Cardiac muscle cell (in vitro differentiated cells and primary cell): ENCODE measurements at regions not wholly inside any gene's neighbourhood (a gene's known extent, or its start where the extent isn't known, plus 50 kb on each side); places are given as distances from the start of the nearest gene placed in this dataset.

Source experiments
- DNase-seq, 2 donors: peaks; one replicate each; pipeline versions ENCODE4 v3.0.0 to v3.0.0-alpha.2; 2010 to 2017; ENCODE audit warnings: low read depth in 1 of 2, low spot score in 1 of 2
- H3K27ac ChIP-seq: fragments of 200-600 bp; sonication (generic); 2 replicates; pipeline ENCODE4 v1.5.1; 2016
- H3K27me3 ChIP-seq: fragments of 200-600 bp; sonication (generic); 2 replicates; pipeline ENCODE4 v1.6.0; 2016; ENCODE audit warnings: control low read depth
- H3K36me3 ChIP-seq: fragments of 200-600 bp; sonication (generic); 2 replicates; pipeline ENCODE4 v1.5.1; 2016; ENCODE audit warnings: control low read depth
- H3K4me1 ChIP-seq: fragments of 200-600 bp; sonication (generic); 2 replicates; pipeline ENCODE4 v1.8.1; 2017; ENCODE audit warnings: low read depth, mild to moderate bottlenecking, mixed run types
- H3K4me3 ChIP-seq: fragments of 200-600 bp; sonication (generic); 2 replicates; pipeline ENCODE4 v1.5.1; 2016; ENCODE audit warnings: mild to moderate bottlenecking
- H3K9me3 ChIP-seq: fragments of 200-600 bp; sonication (generic); 2 replicates; pipeline ENCODE4 v1.5.1; 2017; ENCODE audit warnings: low read depth, mild to moderate bottlenecking, control low read depth
- TF ChIP-seq, protein P1 (sequence below): IDR thresholded peaks from 2 replicates; pipeline ENCODE4 v1.5.1; 2012; ENCODE audit warnings: low read depth, mild to moderate bottlenecking, low read length

DNA sequence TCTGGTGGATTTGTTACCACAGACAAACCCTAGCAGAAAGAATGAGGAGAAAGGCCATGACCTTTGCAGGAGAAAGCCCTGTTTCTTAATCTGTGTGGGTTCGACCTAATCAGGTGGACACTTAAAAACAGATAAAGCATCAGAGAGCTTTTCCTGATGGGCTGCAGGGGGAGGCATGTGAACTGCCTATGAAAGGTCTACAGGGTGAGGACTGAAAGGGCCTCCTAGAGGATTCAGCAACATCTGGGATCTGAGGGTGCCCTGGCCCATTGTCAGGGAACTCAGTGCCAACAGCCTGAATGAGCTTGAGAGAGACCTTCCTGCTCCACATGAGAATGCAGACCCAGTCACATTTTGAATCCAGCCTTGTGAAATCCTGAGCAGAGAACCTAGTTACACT is 178.8 kb upstream of the DDHD1 start:
- Histone ChIP-seq H3K4me3 (no peak overlapping the region), H3K27ac (peak overlapping the region; percentile 63), H3K36me3 (no peaks in the 10 kb centered on the region), H3K9me3 (no peaks in the 10 kb centered on the region), H3K27me3 (no peaks in the 10 kb centered on the region), H3K4me1 (no peaks in the 10 kb centered on the region)
- DNase-seq: no peak
- TF ChIP-seq, protein P1, sequence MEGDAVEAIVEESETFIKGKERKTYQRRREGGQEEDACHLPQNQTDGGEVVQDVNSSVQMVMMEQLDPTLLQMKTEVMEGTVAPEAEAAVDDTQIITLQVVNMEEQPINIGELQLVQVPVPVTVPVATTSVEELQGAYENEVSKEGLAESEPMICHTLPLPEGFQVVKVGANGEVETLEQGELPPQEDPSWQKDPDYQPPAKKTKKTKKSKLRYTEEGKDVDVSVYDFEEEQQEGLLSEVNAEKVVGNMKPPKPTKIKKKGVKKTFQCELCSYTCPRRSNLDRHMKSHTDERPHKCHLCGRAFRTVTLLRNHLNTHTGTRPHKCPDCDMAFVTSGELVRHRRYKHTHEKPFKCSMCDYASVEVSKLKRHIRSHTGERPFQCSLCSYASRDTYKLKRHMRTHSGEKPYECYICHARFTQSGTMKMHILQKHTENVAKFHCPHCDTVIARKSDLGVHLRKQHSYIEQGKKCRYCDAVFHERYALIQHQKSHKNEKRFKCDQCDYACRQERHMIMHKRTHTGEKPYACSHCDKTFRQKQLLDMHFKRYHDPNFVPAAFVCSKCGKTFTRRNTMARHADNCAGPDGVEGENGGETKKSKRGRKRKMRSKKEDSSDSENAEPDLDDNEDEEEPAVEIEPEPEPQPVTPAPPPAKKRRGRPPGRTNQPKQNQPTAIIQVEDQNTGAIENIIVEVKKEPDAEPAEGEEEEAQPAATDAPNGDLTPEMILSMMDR: no peak

DNA sequence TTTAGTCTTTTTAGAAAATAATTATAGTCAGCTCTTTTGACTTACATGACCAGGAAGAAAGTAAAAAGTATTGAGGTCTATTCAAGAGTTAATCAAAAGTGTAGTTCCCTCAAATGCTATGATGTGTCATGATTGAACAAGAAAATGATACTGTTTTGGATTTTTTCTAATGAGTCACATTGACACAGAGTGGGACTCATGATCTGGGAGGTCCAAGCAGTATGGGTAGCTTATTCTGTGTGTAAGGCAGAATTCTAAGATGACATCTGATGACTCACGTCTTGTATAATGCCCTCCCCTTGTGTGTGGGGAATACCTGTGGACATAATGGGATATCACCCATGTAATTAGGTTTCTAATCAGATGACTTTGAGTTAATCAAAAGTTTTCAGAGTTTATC is 178.1 kb upstream of the DDHD1 start:
- Histone ChIP-seq H3K9me3 (no peaks in the 10 kb centered on the region), H3K36me3 (no peaks in the 10 kb centered on the region), H3K27ac (peak overlapping the region; percentile 63), H3K4me3 (no peak overlapping the region), H3K27me3 (no peaks in the 10 kb centered on the region), H3K4me1 (no peaks in the 10 kb centered on the region)
- TF ChIP-seq, protein P1: no peak
- peak in 1 of 2 donors; percentile 8 for DNase-seq

DNA sequence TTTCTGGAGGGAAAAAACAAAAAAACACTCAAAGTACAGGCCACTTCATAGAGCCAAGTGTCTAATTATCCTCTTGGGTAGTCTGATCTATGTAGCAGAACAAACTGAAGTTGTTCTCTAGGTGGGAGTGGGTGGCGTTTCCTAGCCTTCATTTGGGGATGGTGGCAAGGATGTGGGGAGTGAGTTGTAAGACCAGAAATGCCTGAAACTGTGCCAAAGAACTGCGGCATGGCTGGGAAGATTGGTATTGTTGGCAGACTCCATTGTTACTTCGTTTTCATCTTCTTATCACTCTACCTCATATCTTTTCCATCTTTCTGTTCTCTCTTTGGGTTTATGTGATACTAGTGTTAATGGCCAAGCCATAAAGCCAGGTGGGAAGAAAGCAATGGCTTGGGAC is 177.3 kb upstream of the DDHD1 start:
- no peaks in the 10 kb centered on the region for H3K9me3 ChIP-seq
- H3K27me3 ChIP-seq: no peaks in the 10 kb centered on the region
- no peaks in the 10 kb centered on the region for H3K36me3 ChIP-seq
- H3K4me1 ChIP-seq: no peaks in the 10 kb centered on the region
- H3K27ac ChIP-seq: no peak overlapping the region
- TF ChIP-seq, protein P1: no peak
- no peak for DNase-seq
- no peak overlapping the region for H3K4me3 ChIP-seq

DNA sequence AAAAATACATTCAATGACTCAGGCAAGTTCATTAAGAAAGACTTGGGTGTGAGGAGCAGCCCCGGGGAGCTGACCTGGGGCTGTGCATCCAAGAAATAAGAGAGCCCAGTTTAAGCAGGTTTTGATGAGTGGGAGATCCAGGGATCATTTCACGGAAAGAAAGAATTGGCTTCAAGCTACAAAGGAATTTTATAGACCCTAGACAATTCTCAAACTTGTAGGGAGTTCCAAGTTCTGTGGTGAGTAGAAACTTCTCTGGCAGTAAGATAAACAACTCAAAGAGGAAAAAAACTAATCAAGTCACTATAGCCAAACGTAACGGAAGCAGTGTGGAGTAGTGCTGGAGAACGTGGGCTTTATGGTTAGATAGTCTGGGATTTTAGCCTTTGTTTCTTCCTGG is 175.7 kb upstream of the DDHD1 start:
- H3K4me1 ChIP-seq: no peaks in the 10 kb centered on the region
- no peaks in the 10 kb centered on the region for H3K9me3 ChIP-seq
- H3K27ac ChIP-seq: no peak overlapping the region
- no peaks in the 10 kb centered on the region for H3K36me3 ChIP-seq
- no peak overlapping the region for H3K4me3 ChIP-seq
- TF ChIP-seq, protein P1: no peak
- H3K27me3 ChIP-seq: no peaks in the 10 kb centered on the region
- DNase-seq: no peak

DNA sequence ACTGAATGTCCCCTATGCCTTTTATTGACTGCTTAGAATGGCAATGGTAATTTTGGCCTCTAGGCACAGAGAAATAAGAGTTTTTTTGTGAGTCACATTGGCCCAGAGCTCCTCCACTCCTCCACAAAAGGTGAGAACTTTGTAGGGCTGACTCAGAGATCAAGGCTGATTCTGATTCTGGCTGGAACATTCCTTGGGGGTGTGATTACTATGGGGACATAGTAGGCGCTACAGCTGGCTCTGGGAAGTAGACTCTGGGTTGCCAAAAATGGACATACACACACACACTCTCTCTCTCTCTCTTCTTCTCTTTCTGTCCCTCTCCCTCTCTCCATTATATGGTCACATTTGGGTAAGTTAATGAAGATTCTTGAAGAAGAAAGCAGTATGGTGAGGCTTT is 174.6 kb upstream of the DDHD1 start:
- Histone ChIP-seq H3K27ac (no peak overlapping the region), H3K27me3 (no peaks in the 10 kb centered on the region), H3K9me3 (no peaks in the 10 kb centered on the region), H3K36me3 (no peaks in the 10 kb centered on the region), H3K4me1 (no peaks in the 10 kb centered on the region), H3K4me3 (no peak overlapping the region)
- TF ChIP-seq, protein P1: no peak
- DNase-seq: peak in 1 of 2 donors; percentile 66
